GM12864 (cell line): ENCODE measurements at regions not wholly inside any gene's neighbourhood (a gene's known extent, or its start where the extent isn't known, plus 50 kb on each side); places are given as distances from the start of the nearest gene placed in this dataset.

ENCODE experiments used
- DNase-seq: peaks from one replicate; pipeline ENCODE4 v3.0.0-alpha.2; 2011; ENCODE audit warnings: low read depth
- H3K4me3 ChIP-seq: 2 replicates; pipeline ENCODE4 v1.5.1; 2011; ENCODE audit warnings: mild to moderate bottlenecking, low read depth, low read length, control low read depth
- TF ChIP-seq, protein P1 (sequence below): IDR thresholded peaks from 2 replicates; pipeline ENCODE4 v1.5.1; 2011; ENCODE audit warnings: low read depth, mild to moderate bottlenecking, moderate library complexity, low read length, control low read depth, inconsistent platforms; ENCODE audit errors: missing control alignments

- no peak for DNase-seq
- TF ChIP-seq, protein P1, sequence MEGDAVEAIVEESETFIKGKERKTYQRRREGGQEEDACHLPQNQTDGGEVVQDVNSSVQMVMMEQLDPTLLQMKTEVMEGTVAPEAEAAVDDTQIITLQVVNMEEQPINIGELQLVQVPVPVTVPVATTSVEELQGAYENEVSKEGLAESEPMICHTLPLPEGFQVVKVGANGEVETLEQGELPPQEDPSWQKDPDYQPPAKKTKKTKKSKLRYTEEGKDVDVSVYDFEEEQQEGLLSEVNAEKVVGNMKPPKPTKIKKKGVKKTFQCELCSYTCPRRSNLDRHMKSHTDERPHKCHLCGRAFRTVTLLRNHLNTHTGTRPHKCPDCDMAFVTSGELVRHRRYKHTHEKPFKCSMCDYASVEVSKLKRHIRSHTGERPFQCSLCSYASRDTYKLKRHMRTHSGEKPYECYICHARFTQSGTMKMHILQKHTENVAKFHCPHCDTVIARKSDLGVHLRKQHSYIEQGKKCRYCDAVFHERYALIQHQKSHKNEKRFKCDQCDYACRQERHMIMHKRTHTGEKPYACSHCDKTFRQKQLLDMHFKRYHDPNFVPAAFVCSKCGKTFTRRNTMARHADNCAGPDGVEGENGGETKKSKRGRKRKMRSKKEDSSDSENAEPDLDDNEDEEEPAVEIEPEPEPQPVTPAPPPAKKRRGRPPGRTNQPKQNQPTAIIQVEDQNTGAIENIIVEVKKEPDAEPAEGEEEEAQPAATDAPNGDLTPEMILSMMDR: no peak
- no peak overlapping the region for H3K4me3 ChIP-seq
Observed at GRCh38 chr9:85215961-85216360, 525.8 kb downstream of the AGTPBP1 start.

DNA sequence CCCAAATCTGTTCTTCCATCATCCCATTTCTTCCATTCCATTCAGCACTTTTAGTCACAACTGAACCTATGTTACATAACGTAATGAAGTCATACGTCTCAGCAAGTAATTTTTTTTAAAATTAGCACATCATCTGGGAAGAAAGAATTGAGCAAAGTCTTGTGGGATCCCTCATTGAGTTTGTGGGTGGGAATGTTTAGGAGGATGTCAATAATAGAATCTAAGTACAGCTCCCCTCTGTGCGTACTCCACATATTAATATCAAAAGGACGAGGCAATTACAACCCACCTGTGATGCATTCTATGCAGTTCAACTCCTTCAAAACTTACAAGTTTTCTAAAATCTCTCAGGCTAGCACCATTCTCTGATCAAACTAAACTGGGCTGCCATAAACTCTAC is 526.3 kb downstream of the AGTPBP1 start:
- no peak for DNase-seq
- TF ChIP-seq, protein P1: no peak
- no peak overlapping the region for H3K4me3 ChIP-seq

DNA sequence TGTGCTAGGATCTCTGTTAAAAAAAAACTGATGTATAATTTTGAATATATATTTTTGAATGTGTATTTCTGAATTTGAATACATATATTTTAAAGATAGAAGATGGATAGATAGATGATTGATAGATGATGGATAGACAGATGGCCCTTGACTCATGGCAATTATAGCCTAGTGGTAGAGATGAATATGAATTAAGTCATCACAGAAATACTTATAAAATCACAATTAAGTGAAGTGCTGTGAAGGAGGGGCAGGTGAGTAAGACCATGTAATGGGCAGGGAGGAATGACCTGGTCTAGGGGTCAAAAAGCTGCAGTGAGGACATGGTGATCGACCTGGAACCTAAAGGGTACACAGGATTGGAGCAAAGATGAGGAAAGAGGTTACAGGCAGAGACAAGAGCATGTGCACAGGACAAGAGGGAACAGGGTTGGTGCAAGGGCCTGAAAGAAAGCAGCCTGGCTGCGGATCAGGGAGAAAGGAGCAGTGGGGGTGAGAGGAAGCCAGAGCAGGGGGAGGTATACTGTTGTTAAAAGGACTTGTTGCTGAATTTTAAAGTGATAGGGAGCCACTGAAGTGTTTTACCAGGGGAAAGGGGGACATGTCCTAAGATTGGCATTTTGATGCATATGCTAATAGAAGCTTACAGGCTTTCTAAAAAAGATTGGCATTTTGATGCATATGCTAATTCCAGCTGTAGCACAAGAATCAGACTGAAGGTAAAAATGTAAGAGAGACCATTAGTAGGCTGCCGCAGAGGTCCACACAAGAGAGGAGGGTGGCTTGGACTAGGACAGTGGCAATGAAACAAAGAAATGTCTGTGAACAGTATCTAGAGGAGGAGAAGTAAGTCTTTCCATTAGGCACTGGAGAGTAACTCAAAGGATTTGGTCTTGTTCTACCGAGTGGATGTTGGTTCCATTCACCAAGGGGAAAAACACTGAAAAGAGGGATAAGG is 527.8 kb downstream of the AGTPBP1 start:
- H3K4me3 ChIP-seq: no peak overlapping the region
- no peak for DNase-seq
- TF ChIP-seq, protein P1: no peak

GRCh38 chr9:85212887-85213286 is 528.9 kb downstream of the AGTPBP1 start:
- no peak for DNase-seq
- H3K4me3 ChIP-seq: no peak overlapping the region
- TF ChIP-seq, protein P1: no peak

GRCh38 chr9:85212209-85212608 is 529.5 kb downstream of the AGTPBP1 start:
- H3K4me3 ChIP-seq: no peak overlapping the region
- no peak for DNase-seq
- TF ChIP-seq, protein P1: no peak

DNA sequence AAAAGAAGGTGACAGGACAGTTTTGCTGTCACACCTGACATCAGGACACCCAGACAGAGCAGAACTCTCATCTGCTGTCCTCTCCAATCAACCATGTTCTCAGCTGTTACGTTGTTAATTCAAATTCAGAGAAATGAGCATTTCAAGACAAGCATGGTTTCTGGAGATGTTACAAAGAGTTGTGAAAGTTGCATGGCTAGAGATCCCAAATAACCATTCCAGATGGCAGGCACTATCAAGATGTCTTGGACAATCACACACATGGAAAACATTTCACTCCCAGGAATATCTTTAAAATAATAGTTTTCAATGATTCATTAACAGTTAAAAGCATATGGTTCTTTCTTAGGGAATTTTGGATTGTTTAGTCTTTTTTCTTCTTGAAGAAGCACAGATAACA is 533.1 kb downstream of the AGTPBP1 start:
- H3K4me3 ChIP-seq: no peak overlapping the region
- DNase-seq: no peak
- TF ChIP-seq, protein P1: no peak

- TF ChIP-seq, protein P1: no peak
- DNase-seq: no peak
- H3K4me3 ChIP-seq: no peak overlapping the region
Observed at GRCh38 chr9:85204176-85204575, 534.6 kb downstream of the NTRK2 start.
